ENCODE measurements at regions not wholly inside any gene's neighbourhood (a gene's known extent, or its start where the extent isn't known, plus 50 kb on each side); places are given as distances from the start of the nearest gene placed in this dataset.
"Not testable (repeated sequence)": the region's sequence is repeated elsewhere in the genome, so short reads cannot be mapped to it uniquely, and the experiment has no call there.

GRCh38 chr3:110494728-110495127, 576.9 kb upstream of the NECTIN3 start:
- DNase-seq = no peak

GRCh38 chr3:110495201-110495927, 576.3 kb upstream of the NECTIN3 start:
- no peak for DNase-seq

DNA sequence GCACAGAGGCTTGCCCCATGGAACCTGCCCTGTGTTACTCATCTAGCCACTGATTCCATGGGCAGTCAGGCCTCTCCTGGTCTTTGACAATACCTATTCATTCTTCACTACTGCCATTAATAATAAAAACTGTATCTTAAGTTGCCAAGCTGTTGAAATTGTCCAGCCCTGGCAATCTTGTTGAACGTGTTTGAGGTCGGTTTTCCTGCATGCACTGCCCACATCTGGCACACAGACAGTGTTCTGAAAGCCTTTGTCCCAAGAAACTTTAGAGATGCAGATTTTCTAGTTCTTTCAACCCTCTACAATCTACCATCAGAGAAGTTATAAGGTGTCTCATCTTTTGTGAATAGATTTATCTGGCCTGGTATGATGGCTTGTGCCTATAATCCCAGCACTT, 567.2 kb upstream of the NECTIN3 start:
- no peak for DNase-seq

DNA sequence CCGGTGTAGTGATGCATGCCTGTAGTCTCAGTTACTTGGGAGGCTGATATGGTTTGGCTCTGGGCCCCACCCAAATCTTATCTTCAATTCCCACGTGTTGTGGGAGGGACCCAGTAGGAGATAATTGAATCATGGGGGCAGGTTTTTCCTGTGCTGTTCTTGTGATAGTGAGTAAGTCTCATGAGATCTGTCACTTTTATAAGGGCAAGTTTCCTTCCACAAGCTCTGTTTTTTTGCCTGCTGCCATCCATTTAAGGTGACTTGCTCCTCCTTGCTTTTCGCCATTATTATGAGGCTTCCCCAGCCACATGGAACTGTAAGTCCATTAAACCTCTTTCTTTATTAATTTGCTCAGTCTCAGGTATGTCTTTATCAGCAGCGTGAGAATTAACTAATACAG, 566.7 kb upstream of the NECTIN3 start:
- DNase-seq = no peak

DNA sequence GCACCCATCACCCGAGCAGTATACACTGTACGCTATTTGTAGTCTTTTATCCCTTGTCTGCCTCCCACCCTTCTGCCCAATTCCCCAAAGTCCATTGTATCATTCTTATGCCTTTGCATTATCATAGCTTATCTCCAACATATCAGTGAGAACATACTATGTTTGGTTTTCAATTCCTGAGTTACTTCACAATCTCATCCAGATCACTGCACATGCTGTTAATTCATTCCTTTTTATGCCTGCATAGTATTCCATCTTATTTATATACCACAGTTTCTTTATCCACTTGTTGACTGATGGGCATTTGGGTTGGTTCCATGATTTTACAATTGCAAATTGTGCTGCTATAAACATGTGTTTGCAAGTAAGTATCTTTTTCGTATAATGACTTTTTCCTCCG, 564.7 kb upstream of the NECTIN3 start:
- no peak for DNase-seq

DNA sequence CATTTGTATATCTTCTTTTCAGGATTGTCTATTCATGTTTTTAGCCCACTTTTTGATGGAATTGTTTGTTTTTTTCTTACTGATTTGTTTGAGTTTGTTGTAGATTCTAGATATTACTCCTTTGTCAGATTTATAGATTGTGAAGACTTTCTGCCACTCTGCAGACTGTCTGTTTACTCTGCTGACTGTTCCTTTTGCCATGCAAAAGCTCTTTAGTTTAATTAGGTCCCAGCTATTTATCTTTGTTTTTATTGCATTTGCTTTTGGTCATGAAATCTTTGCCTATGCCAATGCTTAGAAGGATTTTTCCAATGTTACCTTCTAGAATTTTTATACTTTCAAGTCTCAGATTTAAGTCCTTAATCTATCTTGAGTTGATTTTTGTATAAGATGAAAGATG, 564.0 kb upstream of the NECTIN3 start:
- not testable (repeated sequence) for DNase-seq

DNA sequence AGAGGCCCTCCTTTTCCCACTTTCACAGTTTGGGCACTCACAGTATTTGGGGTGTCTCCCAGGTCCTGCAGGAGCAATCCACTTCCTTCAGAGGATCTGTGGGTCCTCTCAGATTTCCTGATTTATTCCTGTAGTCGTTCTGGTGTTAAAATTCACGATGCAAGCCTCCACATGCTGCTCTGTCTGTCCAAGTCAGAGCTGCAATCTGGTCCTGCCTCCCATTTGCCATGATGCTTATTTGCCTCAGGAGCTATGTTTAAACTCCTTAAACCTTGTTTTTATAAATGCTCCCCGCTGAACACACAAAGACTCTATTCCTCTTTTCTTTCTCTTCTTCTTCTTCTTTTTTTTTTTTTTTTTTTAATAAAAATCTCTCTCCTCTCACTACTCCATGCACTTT, 558.7 kb upstream of the NECTIN3 start:
- DNase-seq = no peak

DNA sequence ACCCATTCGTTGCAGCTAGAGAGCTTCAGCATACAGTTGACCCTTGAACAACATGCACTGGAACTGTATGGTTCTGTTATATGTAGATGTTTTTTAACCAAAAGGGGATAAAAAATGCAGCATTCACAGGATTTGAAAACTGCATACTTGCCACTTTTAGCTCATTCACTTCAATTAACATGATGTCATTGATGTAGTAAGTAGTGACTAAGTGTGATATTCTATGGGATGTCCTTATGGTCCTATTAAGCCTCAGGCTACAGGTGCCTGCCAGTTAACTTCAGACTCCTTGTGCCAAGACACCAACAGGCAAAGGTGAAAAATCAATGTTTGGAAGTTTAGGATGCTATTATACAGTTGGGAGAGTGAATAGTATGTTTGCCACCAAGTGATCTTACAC, 553.6 kb upstream of the NECTIN3 start:
- no peak for DNase-seq

- DNase-seq = no peak
Measured at GRCh38 chr3:110519071-110519470, 552.5 kb upstream of the NECTIN3 start.

DNA sequence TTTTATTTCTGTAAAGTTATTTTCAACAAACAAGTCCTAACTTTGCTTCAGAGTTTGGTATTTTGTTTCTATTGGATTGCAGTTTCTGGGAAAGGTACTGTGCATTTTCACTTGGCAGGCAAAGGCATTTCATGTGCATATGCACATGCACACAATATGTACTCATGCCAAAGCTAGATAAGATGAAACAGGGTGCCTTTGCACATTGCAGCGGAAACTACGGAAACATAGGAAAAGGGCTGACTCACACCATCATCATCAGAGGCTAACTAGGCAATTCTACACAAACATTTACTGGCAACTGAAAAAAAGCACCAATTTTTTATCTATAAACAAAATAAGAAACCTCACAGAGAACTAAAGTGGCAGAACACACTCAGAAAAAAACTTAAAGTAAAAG, 550.6 kb upstream of the NECTIN3 start:
- no peak for DNase-seq

DNA sequence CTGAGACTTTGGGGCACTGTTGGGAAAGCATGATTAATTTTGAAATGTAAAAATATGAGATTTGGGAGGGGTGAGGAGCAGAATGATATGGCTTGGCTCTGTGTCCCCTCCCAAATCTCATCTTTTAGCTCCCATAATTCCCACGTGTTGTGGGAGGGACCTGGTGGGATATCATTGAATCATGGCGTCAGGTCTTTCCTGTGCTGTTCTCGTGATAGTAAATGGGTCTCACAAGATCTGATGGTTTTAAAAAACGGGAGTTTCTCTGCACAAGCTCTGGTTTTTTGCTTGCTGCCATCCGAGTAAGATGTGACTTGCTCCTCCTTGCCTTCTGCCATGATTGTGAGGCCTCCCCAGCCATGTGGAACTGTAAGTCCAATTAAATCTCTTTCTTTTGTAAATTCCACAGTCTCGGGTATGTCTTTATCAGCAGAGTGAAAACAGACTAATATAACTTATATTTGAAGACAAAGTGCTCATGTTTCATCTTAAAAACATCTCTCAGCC, 546.0 kb upstream of the NECTIN3 start:
- not testable (repeated sequence) for DNase-seq

- no peak for DNase-seq
Measured at GRCh38 chr3:110526777-110527727, 544.6 kb upstream of the NECTIN3 start.

DNA sequence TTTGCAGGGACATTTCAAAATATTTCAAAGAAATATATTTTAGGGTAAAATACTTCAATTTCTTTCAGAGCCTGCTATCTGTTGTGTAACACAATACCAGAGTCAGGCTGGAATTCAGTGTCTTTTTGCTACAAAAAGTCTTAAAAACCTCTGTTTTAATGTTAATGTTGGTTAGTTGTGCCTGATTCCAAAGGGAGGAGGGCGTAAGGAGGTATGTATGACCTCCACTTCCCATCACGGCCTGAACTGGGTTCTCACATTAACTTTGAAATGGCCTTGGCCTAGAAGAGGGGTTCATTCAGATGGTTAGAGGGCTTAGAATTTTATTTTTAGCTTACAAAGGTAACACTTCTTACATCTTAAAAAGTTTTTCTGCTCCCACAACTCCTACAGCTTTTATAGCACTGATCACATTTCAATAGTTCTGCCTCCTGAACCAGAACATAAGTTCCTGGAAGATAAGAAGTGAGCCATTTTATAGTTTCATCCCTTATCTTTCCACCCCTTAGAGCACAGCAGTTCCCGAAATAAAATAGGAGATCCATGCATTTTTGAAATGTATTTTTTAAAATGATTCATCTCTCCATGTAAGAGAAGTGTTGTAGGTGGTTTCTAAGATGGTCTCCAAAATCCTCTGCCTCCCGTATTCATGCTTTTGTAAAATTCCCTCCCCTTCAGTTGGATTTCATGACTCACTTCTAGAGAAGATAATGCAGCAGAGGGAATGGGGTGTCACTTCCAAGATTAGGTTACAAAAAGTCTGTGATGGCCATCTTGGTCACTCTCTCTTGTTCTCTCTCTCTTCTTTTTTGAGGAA, 543.1 kb upstream of the NECTIN3 start:
- DNase-seq = no peak

DNA sequence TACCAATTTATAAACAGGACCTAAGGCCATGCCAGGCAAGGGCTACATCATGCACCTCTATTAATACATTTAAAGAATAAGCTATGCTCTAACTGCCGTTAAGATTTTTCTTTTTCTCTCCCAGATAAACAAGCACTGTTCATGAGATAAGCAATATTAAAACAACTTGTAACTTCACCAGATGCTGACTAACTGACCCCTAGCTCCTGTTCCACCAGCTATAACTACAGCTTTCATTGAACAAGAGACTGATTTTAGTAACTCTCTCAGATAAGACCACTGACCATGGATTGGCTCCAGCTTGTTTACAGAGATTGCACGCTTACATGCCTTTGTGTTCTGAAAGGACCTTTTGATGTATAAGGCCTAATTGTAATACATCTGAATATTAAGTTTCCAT, 540.7 kb upstream of the NECTIN3 start:
- no peak for DNase-seq

- DNase-seq = no peak
Measured at GRCh38 chr3:110533089-110533488, 538.5 kb upstream of the NECTIN3 start.

DNA sequence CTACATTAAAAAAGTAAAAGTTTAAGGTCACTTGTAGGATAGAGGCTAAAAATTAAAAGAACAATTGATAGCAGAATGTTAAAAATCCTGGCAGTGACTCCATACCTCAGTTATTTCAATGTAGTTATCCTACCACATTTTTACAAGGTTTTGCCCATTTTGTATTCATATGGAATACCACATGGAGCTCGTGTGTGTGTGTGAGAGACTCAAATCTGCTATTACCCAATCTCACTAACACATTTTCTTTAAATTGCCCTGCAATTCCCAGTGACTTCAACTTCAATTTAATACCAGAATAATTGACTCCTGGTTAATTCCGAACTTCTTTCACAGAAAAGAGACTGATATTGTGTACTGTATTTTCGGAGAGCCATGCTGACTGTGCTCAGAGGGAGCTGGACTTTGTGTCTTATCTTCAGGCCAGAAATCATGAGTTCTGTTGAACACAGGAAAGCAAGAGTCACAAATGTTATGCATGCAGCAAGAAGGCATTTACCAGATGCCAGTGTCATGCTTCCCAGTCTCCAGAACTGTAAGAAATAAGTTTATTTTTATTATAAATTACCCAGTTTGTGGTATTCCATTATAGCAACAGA, 529.0 kb upstream of the NECTIN3 start:
- DNase-seq = no peak

DNA sequence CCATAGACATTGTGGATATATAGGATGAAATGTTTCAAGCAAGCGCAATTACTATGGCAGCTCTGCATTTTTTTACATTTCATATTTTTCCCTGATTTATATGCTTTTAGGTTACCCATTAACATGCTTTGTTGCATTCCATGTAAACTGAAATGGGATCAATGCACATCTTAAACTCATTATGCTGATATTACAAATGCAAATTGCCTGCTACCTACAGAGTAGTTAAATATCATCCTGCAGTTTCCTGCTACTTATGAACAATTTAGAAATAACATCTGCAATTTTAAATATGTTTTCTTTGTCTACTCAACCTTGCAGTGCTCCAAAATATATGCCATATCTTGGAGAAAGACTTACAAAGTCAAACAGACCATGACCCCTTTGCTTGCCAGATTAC, 526.9 kb upstream of the NECTIN3 start:
- DNase-seq = no peak

- no peak for DNase-seq
Measured at GRCh38 chr3:110550511-110550910, 521.1 kb upstream of the NECTIN3 start.

DNA sequence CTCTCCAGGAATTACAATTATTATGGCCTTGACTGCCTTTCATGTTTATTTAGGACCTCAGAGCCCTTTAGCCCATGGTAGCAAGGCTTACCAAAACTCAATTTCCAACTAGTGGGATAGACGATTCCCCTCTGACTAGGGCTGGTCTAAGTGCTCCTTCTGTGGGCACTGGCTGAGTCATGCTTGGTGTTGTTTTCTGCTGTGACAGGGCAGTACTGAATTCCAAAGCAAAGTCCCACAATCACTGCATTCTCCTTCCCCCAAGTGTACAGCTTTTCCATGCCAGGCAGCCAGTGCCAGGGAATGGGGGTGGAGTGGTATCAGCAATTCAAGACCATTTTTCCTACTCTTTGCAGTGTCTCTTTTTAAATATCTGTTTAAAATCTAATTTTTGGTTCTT, 509.0 kb upstream of the NECTIN3 start:
- no peak for DNase-seq

- DNase-seq = no peak
Measured at GRCh38 chr3:110564674-110565073, 506.9 kb upstream of the NECTIN3 start.

- no peak for DNase-seq
Measured at GRCh38 chr3:110567029-110567428, 504.6 kb upstream of the NECTIN3 start.

DNA sequence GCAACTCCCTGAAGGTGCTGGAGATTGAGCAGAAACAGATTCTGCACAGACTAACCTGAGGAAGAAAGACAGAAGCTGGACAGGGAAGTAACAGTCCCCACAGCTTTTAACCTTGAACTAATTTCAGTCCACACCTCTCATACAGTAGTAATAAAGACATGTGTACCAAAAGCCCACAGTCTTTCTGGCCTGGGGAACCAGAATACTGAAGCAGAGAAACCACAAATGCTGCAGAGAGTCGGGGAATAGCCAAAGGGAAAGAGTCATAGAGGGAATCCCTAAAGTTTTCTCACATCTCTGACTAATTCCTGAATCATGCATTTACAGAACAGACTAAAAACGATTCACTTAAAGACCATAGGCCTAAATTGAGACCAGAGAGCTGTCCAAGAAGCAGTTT, 503.4 kb upstream of the NECTIN3 start:
- DNase-seq = no peak

GRCh38 chr3:110569073-110569472, 502.5 kb upstream of the NECTIN3 start:
- DNase-seq = no peak

Measured in NCI-H1436 treated with DMSO at 0.1 percent for 48 hours (cell line).